ENCODE measurements at regions not wholly inside any gene's neighbourhood (a gene's known extent, or its start where the extent isn't known, plus 50 kb on each side); places are given as distances from the start of the nearest gene placed in this dataset.

- intact Hi-C loops (cut with micrococcal nuclease) = no loop called here
- CTCF ChIA-PET = no interaction called here
- POLR2A ChIA-PET = no interaction called here
- Mint-ChIP-seq H3K4me1 (ENCODE audit: low read depth) (no peaks in the 10 kb centered on the region), H3K36me3 (ENCODE audit: low read depth) (no peaks in the 10 kb centered on the region), H3K27me3 (peaks cover 6% of the 10 kb centered on the region), H3K27ac (no peak overlapping the region), H3K9me3 (no peaks in the 10 kb centered on the region), H3K4me3 (no peak overlapping the region)
- TF ChIP-seq CTCF (IDR thresholded peaks at IDR 0.05) = no peak
- ATAC-seq (no peak), DNase-seq (no peak)
Measured at GRCh38 chr5:155867522-155868088, 459.4 kb upstream of the SGCD start.

GRCh38 chr5:155870636-155871035, 456.3 kb upstream of the SGCD start:
- Mint-ChIP-seq H3K36me3 (ENCODE audit: low read depth) (no peaks in the 10 kb centered on the region), H3K27me3 (peaks cover 6% of the 10 kb centered on the region), H3K9me3 (no peaks in the 10 kb centered on the region), H3K27ac (no peak overlapping the region), H3K4me1 (ENCODE audit: low read depth) (no peaks in the 10 kb centered on the region), H3K4me3 (no peak overlapping the region)
- intact Hi-C loops (cut with micrococcal nuclease) = no loop called here
- no peak for TF ChIP-seq CTCF (IDR thresholded peaks at IDR 0.05)
- CTCF ChIA-PET = no interaction called here
- ATAC-seq (no peak), DNase-seq (no peak)
- POLR2A ChIA-PET = no interaction called here

- no peaks in the 10 kb centered on the region for H3K4me1 Mint-ChIP-seq (ENCODE audit: low read depth)
- no peaks in the 10 kb centered on the region for H3K36me3 Mint-ChIP-seq (ENCODE audit: low read depth)
- ChIA-PET POLR2A (no interaction called here), CTCF (no interaction called here)
- H3K9me3 Mint-ChIP-seq = no peaks in the 10 kb centered on the region
- no peak for DNase-seq
- no peak for TF ChIP-seq CTCF (IDR thresholded peaks at IDR 0.05)
- no peak for ATAC-seq
- H3K27ac Mint-ChIP-seq = no peak overlapping the region
- H3K4me3 Mint-ChIP-seq = no peak overlapping the region
- H3K27me3 Mint-ChIP-seq = peaks cover 6% of the 10 kb centered on the region
- intact Hi-C loops (cut with micrococcal nuclease) = no loop called here
Measured at GRCh38 chr5:155871623-155872022, 455.3 kb upstream of the SGCD start.

- DNase-seq = no peak
- no peak for ATAC-seq
- Mint-ChIP-seq H3K4me3 (no peak overlapping the region), H3K36me3 (ENCODE audit: low read depth) (no peaks in the 10 kb centered on the region), H3K4me1 (ENCODE audit: low read depth) (no peaks in the 10 kb centered on the region), H3K27ac (no peak overlapping the region), H3K9me3 (no peaks in the 10 kb centered on the region), H3K27me3 (peaks cover 7% of the 10 kb centered on the region)
- ChIA-PET POLR2A (no interaction called here), CTCF (no interaction called here)
- TF ChIP-seq CTCF (IDR thresholded peaks at IDR 0.05) = no peak
- intact Hi-C loops (cut with micrococcal nuclease) = no loop called here
Measured at GRCh38 chr5:155872629-155873220, 454.2 kb upstream of the SGCD start.

GRCh38 chr5:155878991-155879575, 447.9 kb upstream of the SGCD start:
- TF ChIP-seq CTCF (IDR thresholded peaks at IDR 0.05) = no peak
- H3K9me3 Mint-ChIP-seq = no peaks in the 10 kb centered on the region
- intact Hi-C loops (cut with micrococcal nuclease) = no loop called here
- DNase-seq (no peak), ATAC-seq (no peak)
- H3K36me3 Mint-ChIP-seq (ENCODE audit: low read depth) = no peaks in the 10 kb centered on the region
- H3K27me3 Mint-ChIP-seq = peaks cover 2% of the 10 kb centered on the region
- no peak overlapping the region for H3K4me3 Mint-ChIP-seq
- POLR2A ChIA-PET = no interaction called here
- CTCF ChIA-PET = no interaction called here
- no peaks in the 10 kb centered on the region for H3K4me1 Mint-ChIP-seq (ENCODE audit: low read depth)
- H3K27ac Mint-ChIP-seq = no peak overlapping the region

All from activated CD8-positive, alpha-beta T cell treated with anti-CD3 and anti-CD28 coated beads for 36 hours (primary cell).